BJ (cell line): ENCODE measurements at regions not wholly inside any gene's neighbourhood (a gene's known extent, or its start where the extent isn't known, plus 50 kb on each side); places are given as distances from the start of the nearest gene placed in this dataset.

Experiments
- CTCF ChIA-PET: fragments of 350-600 bp; formaldehyde crosslinking; extraction: SDS; loops from one replicate; lab custom pipeline; 2021; ENCODE audit warnings: antibody characterized with exemption, inconsistent platforms; lab: Yijun Ruan, JAX
- POLR2A ChIA-PET: fragments of 300-600 bp; sonication (Branson Sonifier 250); formaldehyde crosslinking; extraction: SDS; loops from one replicate; lab custom pipeline; 2021; ENCODE audit warnings: antibody characterized with exemption; lab: Charles Lee
- DNase-seq: peaks from one replicate; pipeline ENCODE4 v3.0.0-alpha.2; 2011; ENCODE audit warnings: low read depth
- H3K27me3 ChIP-seq: 2 replicates; pipeline ENCODE4 v1.6.0; 2011; ENCODE audit warnings: low read length; ENCODE audit not compliant: control insufficient read depth, insufficient read depth
- H3K36me3 ChIP-seq: 2 replicates; pipeline ENCODE4 v1.5.1; 2011; ENCODE audit warnings: low read length; ENCODE audit not compliant: control insufficient read depth, insufficient read depth
- H3K4me3 ChIP-seq: 2 replicates; pipeline ENCODE4 v1.5.1; 2011; ENCODE audit warnings: low read depth, mild to moderate bottlenecking, control low read depth, low read length
- CTCF ChIP-seq: IDR thresholded peaks from 2 replicates; pipeline ENCODE4 v1.5.1; 2011; ENCODE audit warnings: low read depth, mild to moderate bottlenecking, control low read depth, inconsistent platforms, low read length, moderate library complexity; ENCODE audit not compliant: insufficient read depth

GRCh38 chr13:53158201-53158600, 129.6 kb downstream of the OLFM4 start:
- Histone ChIP-seq H3K4me3 (no peak overlapping the region), H3K36me3 (no peaks in the 10 kb centered on the region), H3K27me3 (no peaks in the 10 kb centered on the region)
- no peak for DNase-seq
- CTCF ChIA-PET = interaction anchor here (0.6 to 1.6 kb wide), 2 partner anchors 190 to 413 kb away, joined by 3 to 4 read pairs; no protein-coding TSS in a partner anchor
- TF ChIP-seq CTCF = no peak
- POLR2A ChIA-PET = no interaction called here

- Histone ChIP-seq H3K4me3 (no peak overlapping the region), H3K36me3 (no peaks in the 10 kb centered on the region), H3K27me3 (no peaks in the 10 kb centered on the region)
- ChIA-PET POLR2A (no interaction called here), CTCF (no interaction called here)
- no peak for TF ChIP-seq CTCF
- no peak for DNase-seq
Measured at GRCh38 chr13:53159431-53159830, 130.8 kb downstream of the OLFM4 start.

GRCh38 chr13:53160211-53160610, 131.6 kb downstream of the OLFM4 start:
- ChIA-PET POLR2A (no interaction called here), CTCF (interaction anchor here (1.3 to 1.7 kb wide), 2 partner anchors 8 to 118 kb away, joined by 3 to 7 read pairs; no protein-coding TSS in a partner anchor)
- TF ChIP-seq CTCF = no peak
- Histone ChIP-seq H3K27me3 (no peaks in the 10 kb centered on the region), H3K36me3 (no peaks in the 10 kb centered on the region), H3K4me3 (no peak overlapping the region)
- DNase-seq = no peak

- no peaks in the 10 kb centered on the region for H3K36me3 ChIP-seq
- H3K27me3 ChIP-seq = no peaks in the 10 kb centered on the region
- DNase-seq = no peak
- ChIA-PET CTCF (interaction anchor here (1.3 to 1.7 kb wide), 3 partner anchors 9 to 193 kb away, joined by 3 to 7 read pairs (median 7); no protein-coding TSS in a partner anchor), POLR2A (no interaction called here)
- TF ChIP-seq CTCF = no peak
- no peak overlapping the region for H3K4me3 ChIP-seq
Measured at GRCh38 chr13:53161251-53161650, 132.6 kb downstream of the OLFM4 start.

- DNase-seq = no peak
- POLR2A ChIA-PET = interaction anchor here (0.6 kb wide), 1 partner anchor 493 kb away, joined by 3 read pairs; no protein-coding TSS in a partner anchor
- H3K27me3 ChIP-seq = no peaks in the 10 kb centered on the region
- H3K36me3 ChIP-seq = no peaks in the 10 kb centered on the region
- H3K4me3 ChIP-seq = no peak overlapping the region
- no peak for TF ChIP-seq CTCF
- CTCF ChIA-PET = no interaction called here
Measured at GRCh38 chr13:53165261-53165660, 136.6 kb downstream of the OLFM4 start.
